ENCODE measurements at regions not wholly inside any gene's neighbourhood (a gene's known extent, or its start where the extent isn't known, plus 50 kb on each side); places are given as distances from the start of the nearest gene placed in this dataset.

- TF ChIP-seq CTCF (IDR thresholded peaks at IDR 0.05) (no peak), POLR2AphosphoS5 (IDR thresholded peaks at IDR 0.05) (no peak), EP300 (IDR thresholded peaks at IDR 0.05; ENCODE audit: low read depth) (no peak), POLR2A (IDR thresholded peaks at IDR 0.05) (no peak)
- H3K9me3 ChIP-seq: no peaks in the 10 kb centered on the region
- no peak for DNase-seq
- in situ Hi-C loops (cut with MboI; ENCODE audit: low pct_ligation_motif_present in 1 of 4, low pct_unique_long_range_greater_than_20kb in 1 of 4, low sequenced_read_pairs in 3 of 4): no loop called here
- H3K27me3 ChIP-seq: no peaks in the 10 kb centered on the region
- H3K4me3 ChIP-seq: no peak overlapping the region
- no peak overlapping the region for H3K27ac ChIP-seq
- no peaks in the 10 kb centered on the region for H3K36me3 ChIP-seq
- H3K4me1 ChIP-seq: no peaks in the 10 kb centered on the region
- intact Hi-C loops (cut with DNase I; ENCODE audit: low total_unique reads): no loop called here
- WGBS, 2 donors (ENCODE audit: low coverage in 1 of 2): 45 to 52% methylated on average over 4 of the region's 4 CpGs
Measured at GRCh38 chr5:30505014-30505886, 688.2 kb upstream of the CDH6 start.

- H3K36me3 ChIP-seq: no peaks in the 10 kb centered on the region
- in situ Hi-C loops (cut with MboI; ENCODE audit: low pct_ligation_motif_present in 1 of 4, low pct_unique_long_range_greater_than_20kb in 1 of 4, low sequenced_read_pairs in 3 of 4) (no loop called here), intact Hi-C loops (cut with DNase I; ENCODE audit: low total_unique reads) (no loop called here)
- no peak overlapping the region for H3K4me3 ChIP-seq
- no peaks in the 10 kb centered on the region for H3K4me1 ChIP-seq
- DNase-seq: no peak
- H3K27ac ChIP-seq: no peak overlapping the region
- no peaks in the 10 kb centered on the region for H3K9me3 ChIP-seq
- H3K27me3 ChIP-seq: no peaks in the 10 kb centered on the region
- TF ChIP-seq CTCF (IDR thresholded peaks at IDR 0.05) (no peak), POLR2AphosphoS5 (IDR thresholded peaks at IDR 0.05) (no peak), EP300 (IDR thresholded peaks at IDR 0.05; ENCODE audit: low read depth) (no peak), POLR2A (IDR thresholded peaks at IDR 0.05) (no peak)
Measured at GRCh38 chr5:30502277-30502676, 691.2 kb upstream of the CDH6 start.

GRCh38 chr5:30501065-30501464 is 692.4 kb upstream of the CDH6 start:
- Histone ChIP-seq H3K36me3 (no peaks in the 10 kb centered on the region), H3K4me1 (no peaks in the 10 kb centered on the region), H3K27ac (no peak overlapping the region), H3K27me3 (no peaks in the 10 kb centered on the region), H3K4me3 (no peak overlapping the region), H3K9me3 (no peaks in the 10 kb centered on the region)
- in situ Hi-C loops (cut with MboI; ENCODE audit: low pct_ligation_motif_present in 1 of 4, low pct_unique_long_range_greater_than_20kb in 1 of 4, low sequenced_read_pairs in 3 of 4) (no loop called here), intact Hi-C loops (cut with DNase I; ENCODE audit: low total_unique reads) (no loop called here)
- TF ChIP-seq POLR2AphosphoS5 (IDR thresholded peaks at IDR 0.05) (no peak), POLR2A (IDR thresholded peaks at IDR 0.05) (no peak), EP300 (IDR thresholded peaks at IDR 0.05; ENCODE audit: low read depth) (no peak), CTCF (IDR thresholded peaks at IDR 0.05) (no peak)
- no peak for DNase-seq
- 40 to 53% methylated on average over 3 of the region's 3 CpGs for WGBS, 2 donors (ENCODE audit: low coverage in 1 of 2)

GRCh38 chr5:30500513-30500912 is 693.0 kb upstream of the CDH6 start:
- Histone ChIP-seq H3K27ac (no peak overlapping the region), H3K4me1 (no peaks in the 10 kb centered on the region), H3K4me3 (no peak overlapping the region), H3K36me3 (no peaks in the 10 kb centered on the region), H3K27me3 (no peaks in the 10 kb centered on the region), H3K9me3 (no peaks in the 10 kb centered on the region)
- in situ Hi-C loops (cut with MboI; ENCODE audit: low pct_ligation_motif_present in 1 of 4, low pct_unique_long_range_greater_than_20kb in 1 of 4, low sequenced_read_pairs in 3 of 4): no loop called here
- intact Hi-C loops (cut with DNase I; ENCODE audit: low total_unique reads): no loop called here
- no peak for TF ChIP-seq POLR2A (IDR thresholded peaks at IDR 0.05)
- TF ChIP-seq CTCF (IDR thresholded peaks at IDR 0.05): no peak
- TF ChIP-seq EP300 (IDR thresholded peaks at IDR 0.05; ENCODE audit: low read depth): no peak
- no peak for TF ChIP-seq POLR2AphosphoS5 (IDR thresholded peaks at IDR 0.05)
- 86 to 93% methylated on average over 2 of the region's 2 CpGs for WGBS, 2 donors (ENCODE audit: low coverage in 1 of 2)
- DNase-seq: no peak
